ENCODE measurements at regions not wholly inside any gene's neighbourhood (a gene's known extent, or its start where the extent isn't known, plus 50 kb on each side); places are given as distances from the start of the nearest gene placed in this dataset.

DNA sequence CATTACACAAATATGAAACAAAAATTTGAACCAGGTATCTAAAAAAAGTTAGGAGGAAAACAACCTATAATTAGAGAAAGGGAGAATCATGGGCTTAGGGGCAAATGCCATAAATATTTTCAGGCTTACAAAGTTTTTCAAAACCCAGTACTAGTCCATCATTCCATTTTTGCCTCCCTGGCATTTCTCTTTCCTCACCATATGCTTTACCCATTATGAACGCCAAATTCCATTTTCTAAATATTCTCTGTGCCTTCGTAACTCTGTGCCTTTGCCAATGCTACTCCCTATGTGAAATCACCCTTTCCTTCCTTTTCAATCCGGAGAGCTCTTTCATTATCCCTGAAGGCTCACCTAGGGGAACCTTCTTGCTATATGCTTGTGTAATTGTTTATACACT, 434.1 kb downstream of the ZSWIM6 start:
- H3K9me3 ChIP-seq, result peaks cover 0 to 14% of the 10 kb centered on the region in 2 donors
- no peak overlapping the region for H3K4me3 ChIP-seq
- H3K27me3 ChIP-seq, result no peaks in the 10 kb centered on the region
- no peaks in the 10 kb centered on the region for H3K4me1 ChIP-seq
- intact Hi-C loops (cut with DNase I), result no loop called here
- ATAC-seq, result no peak
- no peak for DNase-seq
- TF ChIP-seq, protein P1, sequence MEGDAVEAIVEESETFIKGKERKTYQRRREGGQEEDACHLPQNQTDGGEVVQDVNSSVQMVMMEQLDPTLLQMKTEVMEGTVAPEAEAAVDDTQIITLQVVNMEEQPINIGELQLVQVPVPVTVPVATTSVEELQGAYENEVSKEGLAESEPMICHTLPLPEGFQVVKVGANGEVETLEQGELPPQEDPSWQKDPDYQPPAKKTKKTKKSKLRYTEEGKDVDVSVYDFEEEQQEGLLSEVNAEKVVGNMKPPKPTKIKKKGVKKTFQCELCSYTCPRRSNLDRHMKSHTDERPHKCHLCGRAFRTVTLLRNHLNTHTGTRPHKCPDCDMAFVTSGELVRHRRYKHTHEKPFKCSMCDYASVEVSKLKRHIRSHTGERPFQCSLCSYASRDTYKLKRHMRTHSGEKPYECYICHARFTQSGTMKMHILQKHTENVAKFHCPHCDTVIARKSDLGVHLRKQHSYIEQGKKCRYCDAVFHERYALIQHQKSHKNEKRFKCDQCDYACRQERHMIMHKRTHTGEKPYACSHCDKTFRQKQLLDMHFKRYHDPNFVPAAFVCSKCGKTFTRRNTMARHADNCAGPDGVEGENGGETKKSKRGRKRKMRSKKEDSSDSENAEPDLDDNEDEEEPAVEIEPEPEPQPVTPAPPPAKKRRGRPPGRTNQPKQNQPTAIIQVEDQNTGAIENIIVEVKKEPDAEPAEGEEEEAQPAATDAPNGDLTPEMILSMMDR (IDR thresholded peaks at IDR 0.05), result no peak
- no peak overlapping the region for H3K27ac ChIP-seq
- H3K36me3 ChIP-seq, result no peaks in the 10 kb centered on the region

DNA sequence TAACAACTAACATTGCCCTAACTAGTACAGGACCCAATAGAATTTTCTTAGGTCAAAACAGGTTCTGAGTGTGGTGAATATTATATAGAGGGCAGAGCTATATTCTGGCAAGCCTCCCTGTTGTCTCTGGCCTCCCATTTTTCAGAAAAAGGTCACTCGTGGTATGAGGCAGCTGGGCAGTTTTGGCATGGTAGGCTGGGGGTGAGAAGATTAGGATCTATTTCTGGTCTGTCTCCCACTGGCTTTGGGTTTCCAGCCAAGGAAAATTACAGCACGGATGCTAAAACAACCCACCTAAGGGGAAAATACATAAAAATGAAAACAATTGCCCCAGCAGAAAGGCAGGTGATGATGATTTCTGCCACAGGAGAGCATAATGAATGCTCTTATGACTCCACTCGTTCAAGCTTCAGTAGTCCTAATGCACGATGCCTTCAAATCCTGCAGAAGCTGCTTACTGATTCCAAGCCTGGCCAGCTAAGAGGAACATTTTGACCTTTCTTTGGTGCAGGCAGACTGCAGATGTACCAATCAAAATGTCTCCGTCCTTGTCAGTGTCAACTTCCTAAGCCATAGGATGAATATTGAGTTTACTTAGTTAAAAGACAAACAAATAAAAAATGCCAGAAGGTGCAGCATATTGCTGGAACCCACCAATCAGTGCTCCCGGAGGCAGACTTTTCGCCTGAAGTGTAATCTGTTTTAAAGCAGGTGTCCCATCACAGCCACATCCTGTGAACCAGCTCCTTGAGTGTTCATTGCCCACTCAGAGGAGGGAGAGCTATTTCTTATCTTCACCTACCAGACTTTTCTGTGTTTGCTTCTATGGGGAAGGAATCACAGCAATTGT, 435.4 kb downstream of the ZSWIM6 start:
- no peak overlapping the region for H3K4me3 ChIP-seq
- TF ChIP-seq, protein P1 (IDR thresholded peaks at IDR 0.05), result no peak
- DNase-seq, result no peak
- H3K27me3 ChIP-seq, result no peaks in the 10 kb centered on the region
- H3K36me3 ChIP-seq, result no peaks in the 10 kb centered on the region
- ATAC-seq, result no peak
- no peak overlapping the region for H3K27ac ChIP-seq
- peaks cover 0 to 7% of the 10 kb centered on the region in 2 donors for H3K9me3 ChIP-seq
- intact Hi-C loops (cut with DNase I), result no loop called here
- no peaks in the 10 kb centered on the region for H3K4me1 ChIP-seq

DNA sequence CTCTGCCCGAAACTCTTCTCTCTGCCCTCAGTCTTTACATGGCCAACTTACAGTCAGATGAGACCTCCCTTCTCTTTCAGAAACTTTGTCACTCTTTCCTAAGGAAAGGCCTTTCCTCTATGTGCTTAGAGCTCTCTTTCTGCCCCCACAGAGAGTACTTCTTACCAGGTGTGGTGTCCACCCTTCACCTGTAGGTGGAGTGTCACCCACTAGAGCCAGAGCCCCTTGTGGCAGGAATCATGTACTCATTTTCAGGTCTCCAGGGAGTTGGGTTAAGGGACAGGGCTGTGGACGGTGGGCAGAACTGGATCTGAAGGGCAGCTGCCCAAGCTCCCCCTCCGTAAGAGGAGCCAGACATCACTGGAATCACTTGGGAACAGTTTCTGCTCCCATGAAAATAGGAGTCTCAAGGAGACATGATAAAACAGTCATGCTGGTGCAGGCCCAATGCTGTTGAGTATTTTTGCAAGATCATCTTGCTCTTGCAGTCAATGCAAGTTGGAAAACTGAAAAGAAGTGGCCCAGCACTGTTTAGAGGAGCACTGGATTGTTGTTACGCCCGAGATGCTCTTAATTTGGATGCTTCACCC, 436.7 kb downstream of the ZSWIM6 start:
- Histone ChIP-seq H3K27ac (no peak overlapping the region), H3K27me3 (no peaks in the 10 kb centered on the region), H3K36me3 (no peaks in the 10 kb centered on the region), H3K4me1 (no peaks in the 10 kb centered on the region), H3K9me3 (peaks cover 0 to 3% of the 10 kb centered on the region in 2 donors), H3K4me3 (no peak overlapping the region)
- DNase-seq (peak in 1 of 4 donors; percentile 17), ATAC-seq (peak; percentile 70)
- TF ChIP-seq, protein P1 (IDR thresholded peaks at IDR 0.05), result peak; percentile 23 to 29
- intact Hi-C loops (cut with DNase I), result no loop called here

DNA sequence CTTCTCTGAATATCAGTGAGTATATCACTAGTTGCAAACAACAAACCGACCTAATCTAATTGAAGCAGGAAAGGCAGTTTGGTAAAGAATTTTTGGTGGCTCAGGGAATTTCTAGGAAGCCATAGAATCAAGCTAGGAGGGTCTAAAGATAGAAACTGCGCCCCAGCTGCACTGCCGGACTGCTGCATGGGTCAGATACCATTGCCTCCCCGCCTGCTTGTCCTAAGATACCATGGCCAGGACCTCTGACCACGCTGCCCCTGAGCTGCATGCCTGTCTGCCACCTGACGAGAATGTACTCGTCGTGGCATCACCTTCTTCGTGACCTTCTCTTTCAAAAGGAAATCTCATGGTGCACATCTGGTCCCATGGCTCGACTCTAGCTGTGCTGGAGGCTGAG, 439.0 kb downstream of the ZSWIM6 start:
- TF ChIP-seq, protein P1 (IDR thresholded peaks at IDR 0.05), result no peak
- Histone ChIP-seq H3K4me1 (no peaks in the 10 kb centered on the region), H3K9me3 (no peaks in the 10 kb centered on the region), H3K27ac (no peak overlapping the region), H3K4me3 (no peak overlapping the region), H3K36me3 (no peaks in the 10 kb centered on the region), H3K27me3 (no peaks in the 10 kb centered on the region)
- ATAC-seq (no peak), DNase-seq (no peak)
- intact Hi-C loops (cut with DNase I), result no loop called here

DNA sequence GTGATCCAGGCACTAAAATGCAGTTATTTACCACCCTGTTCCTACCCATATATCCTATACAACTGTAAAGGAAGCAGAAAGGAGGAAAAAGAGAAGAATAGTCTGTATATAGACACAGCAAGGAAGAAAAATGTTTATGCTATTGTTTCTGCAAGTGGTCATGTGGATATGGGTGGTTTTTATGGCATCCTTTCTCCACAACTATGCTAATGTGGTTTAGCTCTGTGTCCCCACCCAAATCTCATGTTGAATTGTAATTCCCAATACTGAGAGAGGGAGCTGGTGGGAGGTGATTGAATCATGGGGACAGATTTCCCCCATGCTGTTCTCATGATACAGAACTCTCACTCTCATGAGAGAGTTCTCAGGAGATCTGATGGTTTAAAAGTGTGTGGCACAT, 439.8 kb downstream of the ZSWIM6 start:
- ATAC-seq, result no peak

More for the DNA sequence above, 439.8 kb downstream of the ZSWIM6 start:
- TF ChIP-seq, protein P1 (IDR thresholded peaks at IDR 0.05), result no peak
- no peak overlapping the region for H3K27ac ChIP-seq
- H3K36me3 ChIP-seq, result no peaks in the 10 kb centered on the region
- H3K4me1 ChIP-seq, result no peaks in the 10 kb centered on the region
- no peak for DNase-seq
- no peaks in the 10 kb centered on the region for H3K27me3 ChIP-seq
- H3K4me3 ChIP-seq, result no peak overlapping the region
- intact Hi-C loops (cut with DNase I), result no loop called here
- H3K9me3 ChIP-seq, result no peaks in the 10 kb centered on the region
